Activated naive CD8-positive, alpha-beta T cell treated with anti-CD3 and anti-CD28 coated beads for 36 hours (primary cell): ENCODE measurements at regions not wholly inside any gene's neighbourhood (a gene's known extent, or its start where the extent isn't known, plus 50 kb on each side); places are given as distances from the start of the nearest gene placed in this dataset.
"Not testable (repeated sequence)": the region's sequence is repeated elsewhere in the genome, so short reads cannot be mapped to it uniquely, and the experiment has no call there.

Experiments used
- DNase-seq: peaks from one replicate; pipeline ENCODE4 v3.0.0; 2021
- H3K27ac Mint-ChIP-seq: one replicate; pipeline ENCODE4 v1.8.0; 2022; ENCODE audit warnings: mild to moderate bottlenecking, moderate library complexity, mixed read lengths
- H3K27me3 Mint-ChIP-seq: one replicate; pipeline ENCODE4 v1.8.0; 2022; ENCODE audit warnings: mild to moderate bottlenecking, mixed read lengths
- H3K36me3 Mint-ChIP-seq: one replicate; pipeline ENCODE4 v1.8.0; 2021; ENCODE audit warnings: mild to moderate bottlenecking, mixed read lengths
- H3K4me1 Mint-ChIP-seq: one replicate; pipeline ENCODE4 v1.8.0; 2021; ENCODE audit warnings: mixed read lengths
- H3K4me3 Mint-ChIP-seq: one replicate; pipeline ENCODE4 v1.8.0; 2022; ENCODE audit warnings: mild to moderate bottlenecking, moderate library complexity, mixed read lengths
- H3K9me3 Mint-ChIP-seq: one replicate; pipeline ENCODE4 v1.8.0; 2022; ENCODE audit warnings: mixed read lengths

GRCh38 chr4:17055788-17056187 is 157.3 kb upstream of the LDB2 start:
- no peaks in the 10 kb centered on the region for H3K36me3 Mint-ChIP-seq
- no peaks in the 10 kb centered on the region for H3K9me3 Mint-ChIP-seq

DNA sequence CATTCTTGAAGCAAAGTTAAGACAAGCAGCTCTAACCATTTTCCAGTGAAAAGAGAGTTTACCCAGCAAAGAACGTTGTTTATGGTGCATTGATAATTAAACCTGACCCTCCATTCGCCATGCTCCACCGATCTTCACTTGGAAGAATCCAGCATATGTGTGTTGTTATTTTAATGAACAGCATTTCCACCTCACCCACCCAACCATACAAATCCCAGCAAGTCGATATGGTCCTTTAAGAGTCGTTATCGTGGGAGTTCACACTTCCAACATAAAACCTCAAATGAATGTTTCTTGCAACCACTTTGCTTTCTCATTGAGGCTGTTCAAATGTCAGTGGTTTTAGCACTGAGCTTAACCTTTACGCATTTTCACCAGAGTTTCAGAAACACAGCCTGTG is 147.4 kb upstream of the LDB2 start:
- Mint-ChIP-seq H3K36me3 (no peaks in the 10 kb centered on the region), H3K9me3 (no peaks in the 10 kb centered on the region), H3K4me1 (no peaks in the 10 kb centered on the region), H3K27me3 (no peaks in the 10 kb centered on the region), H3K4me3 (no peak overlapping the region), H3K27ac (no peak overlapping the region)
- no peak for DNase-seq

More at GRCh38 chr4:17055788-17056187, 157.3 kb upstream of the LDB2 start:
- DNase-seq: no peak
- no peak overlapping the region for H3K4me3 Mint-ChIP-seq
- H3K27me3 Mint-ChIP-seq: peaks cover 5% of the 10 kb centered on the region
- no peaks in the 10 kb centered on the region for H3K4me1 Mint-ChIP-seq
- H3K27ac Mint-ChIP-seq: no peak overlapping the region

DNA sequence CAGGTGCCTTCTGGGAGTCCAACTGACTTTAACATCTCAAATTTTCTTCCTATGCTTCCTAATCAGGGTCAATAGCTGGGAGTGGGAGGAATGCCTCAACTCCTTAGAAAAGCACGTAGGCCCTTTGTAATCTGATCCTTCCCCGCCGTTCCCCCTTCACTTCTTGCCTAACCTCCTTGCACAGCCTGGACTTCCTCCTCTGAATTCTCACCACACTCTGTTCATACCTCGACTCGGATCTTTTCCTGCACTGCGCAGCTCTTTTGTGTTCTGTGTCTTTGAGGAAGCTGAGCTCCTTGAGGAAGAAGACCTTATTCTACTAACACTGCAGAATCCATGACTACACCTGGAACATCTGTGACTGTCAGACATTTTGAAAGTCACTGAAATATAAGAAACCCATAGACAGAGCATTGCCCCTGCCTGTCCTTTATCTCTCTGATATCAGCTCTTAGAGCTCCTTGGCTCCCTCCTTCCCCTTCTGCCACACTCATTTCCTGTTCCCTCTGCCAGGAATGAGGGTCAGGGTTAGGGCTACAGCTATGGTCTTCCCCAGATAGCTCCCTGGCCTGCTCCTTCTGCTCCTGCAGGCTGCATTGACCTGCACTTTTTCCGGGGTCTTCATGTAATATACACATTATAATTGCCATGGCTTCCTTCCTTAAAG is 140.2 kb upstream of the LDB2 start:
- Mint-ChIP-seq H3K36me3 (no peaks in the 10 kb centered on the region), H3K9me3 (no peaks in the 10 kb centered on the region)

DNA sequence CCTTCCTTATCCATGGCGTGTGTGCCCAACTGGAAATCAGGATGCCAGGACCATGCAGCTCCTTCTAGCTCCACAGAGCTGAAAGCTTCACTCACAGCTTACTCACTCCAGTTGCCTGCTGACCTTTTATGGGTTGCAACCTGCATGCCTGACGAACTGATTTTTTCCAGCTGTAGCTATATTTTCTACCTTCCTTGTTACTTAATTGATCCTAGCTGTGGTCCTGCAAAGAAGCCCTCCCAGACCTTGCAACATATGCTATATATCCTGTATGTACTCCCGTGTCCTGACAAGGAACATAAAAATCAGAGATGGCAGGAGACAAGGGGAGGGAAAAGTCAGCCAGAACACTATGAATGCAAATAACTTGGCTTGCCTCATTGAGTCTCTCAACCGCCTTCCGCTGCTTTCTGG is 135.3 kb upstream of the LDB2 start:
- Mint-ChIP-seq H3K9me3 (no peaks in the 10 kb centered on the region), H3K27me3 (peaks cover 19% of the 10 kb centered on the region), H3K4me3 (no peak overlapping the region), H3K27ac (no peak overlapping the region), H3K4me1 (no peaks in the 10 kb centered on the region), H3K36me3 (no peaks in the 10 kb centered on the region)
- DNase-seq: no peak

More for the DNA sequence above, 140.2 kb upstream of the LDB2 start:
- Mint-ChIP-seq H3K27ac (no peak overlapping the region), H3K27me3 (peaks cover 15% of the 10 kb centered on the region), H3K4me3 (no peak overlapping the region), H3K4me1 (no peaks in the 10 kb centered on the region)
- DNase-seq: no peak

DNA sequence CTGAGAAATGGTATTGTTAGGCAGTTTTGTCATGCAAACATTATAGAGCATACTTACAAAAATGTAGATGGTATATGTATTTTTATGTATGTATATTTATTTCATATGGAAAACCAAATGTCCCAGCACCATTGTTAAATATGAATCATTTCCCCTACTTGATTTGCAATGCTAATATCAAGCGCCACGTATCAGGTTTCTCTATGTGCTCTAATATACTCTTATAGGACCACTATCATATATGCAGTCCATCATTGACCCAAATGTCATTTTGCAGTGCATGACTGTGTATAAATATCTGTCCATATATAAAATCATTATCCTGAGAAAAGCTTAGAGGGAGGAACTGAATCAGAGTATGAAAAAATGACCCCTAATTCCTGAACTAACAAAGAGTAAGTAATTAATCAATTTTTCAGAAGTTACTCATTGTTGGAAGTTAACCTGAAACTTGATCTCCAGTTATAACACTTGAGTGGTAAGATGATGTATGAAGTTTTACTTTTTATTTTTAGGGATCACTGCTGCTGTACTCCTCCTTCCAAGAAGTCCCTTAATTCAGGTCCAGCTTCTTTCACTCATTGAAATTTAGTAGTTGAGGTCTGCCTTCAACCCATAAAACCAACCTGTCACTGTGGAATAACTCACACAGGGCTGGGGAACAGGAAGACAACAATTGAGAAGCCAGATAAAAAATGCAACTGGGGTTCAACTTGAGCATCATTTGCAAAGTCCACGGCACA is 134.8 kb upstream of the LDB2 start:
- H3K27ac Mint-ChIP-seq: no peak overlapping the region
- DNase-seq: no peak
- peaks cover 17% of the 10 kb centered on the region for H3K27me3 Mint-ChIP-seq
- H3K36me3 Mint-ChIP-seq: no peaks in the 10 kb centered on the region
- no peaks in the 10 kb centered on the region for H3K9me3 Mint-ChIP-seq
- H3K4me1 Mint-ChIP-seq: no peaks in the 10 kb centered on the region
- H3K4me3 Mint-ChIP-seq: no peak overlapping the region

- Mint-ChIP-seq H3K36me3 (no peaks in the 10 kb centered on the region), H3K27me3 (peaks cover 24% of the 10 kb centered on the region), H3K9me3 (no peaks in the 10 kb centered on the region), H3K27ac (no peak overlapping the region), H3K4me3 (no peak overlapping the region), H3K4me1 (no peaks in the 10 kb centered on the region)
- no peak for DNase-seq
These were observed 132.1 kb upstream of the LDB2 start for GRCh38 chr4:17030543-17030942.

GRCh38 chr4:17029964-17030363 is 131.5 kb upstream of the LDB2 start:
- no peaks in the 10 kb centered on the region for H3K36me3 Mint-ChIP-seq
- no peaks in the 10 kb centered on the region for H3K9me3 Mint-ChIP-seq
- no peak overlapping the region for H3K27ac Mint-ChIP-seq
- no peak overlapping the region for H3K4me3 Mint-ChIP-seq
- H3K4me1 Mint-ChIP-seq: no peaks in the 10 kb centered on the region
- DNase-seq: no peak
- H3K27me3 Mint-ChIP-seq: peaks cover 24% of the 10 kb centered on the region

DNA sequence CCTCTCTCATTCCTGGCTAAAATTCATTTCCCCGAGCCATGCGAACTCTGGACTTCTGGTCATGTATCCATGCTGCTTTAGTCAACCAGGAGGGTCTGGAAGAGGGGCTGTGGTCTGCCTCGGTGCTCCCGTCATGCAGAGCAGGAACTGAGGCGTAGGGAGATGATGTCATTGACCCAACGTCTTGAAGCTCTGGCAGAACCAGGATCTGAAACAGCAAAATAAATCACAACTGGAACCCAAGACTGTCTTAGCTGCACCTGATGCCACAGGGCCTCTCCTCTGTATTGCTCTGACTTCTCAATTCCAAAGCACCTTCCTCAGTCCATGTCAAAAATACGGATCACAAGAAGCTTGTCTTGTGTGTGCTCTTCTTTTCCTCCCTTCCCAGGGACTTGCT is 131.0 kb upstream of the LDB2 start:
- H3K4me1 Mint-ChIP-seq: no peaks in the 10 kb centered on the region
- H3K4me3 Mint-ChIP-seq: no peak overlapping the region
- H3K9me3 Mint-ChIP-seq: no peaks in the 10 kb centered on the region
- H3K36me3 Mint-ChIP-seq: no peaks in the 10 kb centered on the region
- no peak overlapping the region for H3K27ac Mint-ChIP-seq
- no peak for DNase-seq
- H3K27me3 Mint-ChIP-seq: peaks cover 24% of the 10 kb centered on the region

- DNase-seq: no peak
- H3K27ac Mint-ChIP-seq: no peak overlapping the region
- H3K36me3 Mint-ChIP-seq: no peaks in the 10 kb centered on the region
- no peaks in the 10 kb centered on the region for H3K9me3 Mint-ChIP-seq
- no peak overlapping the region for H3K4me3 Mint-ChIP-seq
- no peaks in the 10 kb centered on the region for H3K4me1 Mint-ChIP-seq
- peaks cover 24% of the 10 kb centered on the region for H3K27me3 Mint-ChIP-seq
These were observed 129.1 kb upstream of the LDB2 start for GRCh38 chr4:17027495-17027894.

DNA sequence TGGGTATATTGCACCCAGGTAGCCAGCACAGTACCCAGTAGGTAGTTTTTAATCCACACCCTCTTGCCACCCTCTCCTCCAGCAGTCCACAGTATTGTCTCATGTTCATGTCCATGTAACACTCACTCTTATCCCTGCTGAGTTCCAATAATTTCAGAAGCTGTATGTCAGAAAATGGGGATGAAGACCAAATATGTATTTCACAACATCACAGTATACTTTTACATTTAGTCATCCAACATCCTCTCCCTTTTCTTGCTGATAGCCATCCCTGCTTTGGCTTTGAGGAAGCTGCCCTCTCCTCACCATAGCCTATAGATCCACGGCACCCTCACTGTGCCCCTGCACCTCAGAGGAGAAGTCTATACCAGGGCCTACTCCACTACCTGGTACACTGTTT is 126.0 kb upstream of the LDB2 start:
- no peaks in the 10 kb centered on the region for H3K4me1 Mint-ChIP-seq
- H3K4me3 Mint-ChIP-seq: no peak overlapping the region
- H3K27ac Mint-ChIP-seq: no peak overlapping the region
- DNase-seq: no peak
- H3K27me3 Mint-ChIP-seq: peaks cover 17% of the 10 kb centered on the region
- no peaks in the 10 kb centered on the region for H3K9me3 Mint-ChIP-seq
- H3K36me3 Mint-ChIP-seq: no peaks in the 10 kb centered on the region

- Mint-ChIP-seq H3K36me3 (no peaks in the 10 kb centered on the region), H3K27me3 (no peaks in the 10 kb centered on the region), H3K4me3 (no peak overlapping the region), H3K4me1 (no peaks in the 10 kb centered on the region), H3K27ac (no peak overlapping the region), H3K9me3 (no peaks in the 10 kb centered on the region)
- DNase-seq: no peak
These were observed 122.5 kb upstream of the LDB2 start for GRCh38 chr4:17020901-17021300.

- no peak for DNase-seq
- no peak overlapping the region for H3K27ac Mint-ChIP-seq
- H3K9me3 Mint-ChIP-seq: no peaks in the 10 kb centered on the region
- no peaks in the 10 kb centered on the region for H3K36me3 Mint-ChIP-seq
- H3K4me1 Mint-ChIP-seq: no peaks in the 10 kb centered on the region
- H3K4me3 Mint-ChIP-seq: no peak overlapping the region
- no peaks in the 10 kb centered on the region for H3K27me3 Mint-ChIP-seq
These were observed 122.0 kb upstream of the LDB2 start for GRCh38 chr4:17020451-17020850.

DNA sequence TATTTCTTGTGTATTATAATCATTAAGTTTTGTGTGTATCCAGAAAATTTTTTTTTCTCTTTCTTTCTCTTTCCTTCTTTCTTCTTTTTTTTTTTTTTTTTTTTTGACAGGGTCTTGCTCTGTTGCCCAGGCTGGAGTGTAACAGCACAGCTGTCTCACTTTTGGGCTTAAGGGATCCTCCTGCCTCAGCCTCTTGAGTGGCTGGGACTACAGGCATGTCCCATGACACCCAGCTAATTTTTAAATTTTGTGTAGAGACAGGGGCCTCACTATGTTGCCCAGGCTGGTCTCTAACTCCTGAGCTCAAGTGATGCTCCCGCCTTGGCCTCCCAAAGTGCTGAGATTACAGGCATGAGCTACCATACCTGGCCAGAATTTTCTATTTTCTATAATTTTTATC is 120.2 kb upstream of the LDB2 start:
- H3K27ac Mint-ChIP-seq, DNase-seq, H3K36me3 Mint-ChIP-seq, H3K4me1 Mint-ChIP-seq, H3K27me3 Mint-ChIP-seq, H3K4me3 Mint-ChIP-seq, H3K9me3 Mint-ChIP-seq: not testable (repeated sequence)

- H3K36me3 Mint-ChIP-seq: no peaks in the 10 kb centered on the region
- H3K9me3 Mint-ChIP-seq: no peaks in the 10 kb centered on the region
- no peak for DNase-seq
- no peak overlapping the region for H3K27ac Mint-ChIP-seq
- H3K27me3 Mint-ChIP-seq: no peaks in the 10 kb centered on the region
- no peak overlapping the region for H3K4me3 Mint-ChIP-seq
- no peaks in the 10 kb centered on the region for H3K4me1 Mint-ChIP-seq
These were observed 119.6 kb upstream of the LDB2 start for GRCh38 chr4:17018013-17018412.

GRCh38 chr4:17013382-17014006 is 115.0 kb upstream of the LDB2 start:
- Mint-ChIP-seq H3K9me3 (no peaks in the 10 kb centered on the region), H3K4me3 (no peak overlapping the region), H3K27ac (no peak overlapping the region), H3K27me3 (no peaks in the 10 kb centered on the region), H3K36me3 (no peaks in the 10 kb centered on the region), H3K4me1 (no peaks in the 10 kb centered on the region)
- DNase-seq: no peak

DNA sequence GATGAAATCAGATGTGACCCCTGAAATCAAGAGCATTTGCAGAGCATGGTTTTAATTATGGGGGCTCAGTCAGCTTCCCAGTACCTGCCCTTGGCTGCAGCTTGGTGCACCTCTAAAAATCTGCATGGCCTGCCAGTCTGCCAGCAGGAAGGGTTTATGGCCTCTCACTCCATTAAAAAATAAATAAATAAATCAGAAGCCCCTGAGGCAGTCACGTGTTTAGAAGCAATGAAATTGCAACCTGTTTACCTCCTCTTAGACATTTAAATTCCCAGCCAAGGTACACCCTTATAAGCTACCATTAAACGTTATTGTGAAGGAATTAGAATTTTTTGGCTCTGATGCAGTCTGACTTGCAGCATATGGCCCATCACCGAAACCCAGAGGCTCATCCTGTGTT is 114.0 kb upstream of the LDB2 start:
- Mint-ChIP-seq H3K4me1 (no peaks in the 10 kb centered on the region), H3K27me3 (no peaks in the 10 kb centered on the region), H3K36me3 (no peaks in the 10 kb centered on the region), H3K9me3 (no peaks in the 10 kb centered on the region), H3K4me3 (no peak overlapping the region), H3K27ac (no peak overlapping the region)
- no peak for DNase-seq
